Colonic mucosa (tissue), 4 donors: ENCODE measurements at regions not wholly inside any gene's neighbourhood (a gene's known extent, or its start where the extent isn't known, plus 50 kb on each side); places are given as distances from the start of the nearest gene placed in this dataset.

Experiments used
- DNase-seq: peaks from one replicate; pipeline ENCODE4 v3.0.0-alpha.2; 2020
- H3K27ac ChIP-seq: fragments of 200-600 bp; one replicate; pipeline ENCODE4 v1.8.0; 2021
- H3K27me3 ChIP-seq: fragments of 200-600 bp; one replicate; pipeline ENCODE4 v1.8.0; 2021
- H3K36me3 ChIP-seq: fragments of 200-600 bp; one replicate; pipeline ENCODE4 v1.8.0; 2021
- H3K4me1 ChIP-seq: fragments of 200-600 bp; one replicate; pipeline ENCODE4 v1.8.0; 2021; ENCODE audit warnings: mild to moderate bottlenecking
- H3K4me3 ChIP-seq: fragments of 200-600 bp; one replicate; pipeline ENCODE4 v1.8.0; 2021
- H3K9ac ChIP-seq, 2 donors: one replicate each; pipeline ENCODE4 v1.7.0; 2013; ENCODE audit warnings: control low read depth in 2 of 2, low read depth in 2 of 2, low read length in 2 of 2
- H3K9me3 ChIP-seq: fragments of 200-600 bp; one replicate; pipeline ENCODE4 v1.8.0; 2021
- CTCF ChIP-seq: fragments of 200-600 bp; IDR thresholded peaks from one replicate; pipeline ENCODE4 v1.8.0; 2022; ENCODE audit warnings: antibody characterized with exemption, mild to moderate bottlenecking
- intact Hi-C: fragments of 100-400 bp; cut with DNase I; formaldehyde crosslinking; loops from one replicate; pipeline ENCODE4 v1.14.1; 2022
- donor health status: healthy.
- donor health status: DM: no; HTN: no; CAD: no.
- donor health status: DM: no; HTN: no; CAD: no.

GRCh38 chr3:976006-976405, 116.8 kb upstream of the CNTN6 start:
- H3K4me3 ChIP-seq: no peak overlapping the region
- intact Hi-C loops: no loop called here
- H3K27ac ChIP-seq: no peak overlapping the region
- no peaks in the 10 kb centered on the region for H3K27me3 ChIP-seq
- H3K36me3 ChIP-seq: no peaks in the 10 kb centered on the region
- H3K4me1 ChIP-seq: no peaks in the 10 kb centered on the region
- no peaks in the 10 kb centered on the region for H3K9me3 ChIP-seq
- no peak for TF ChIP-seq CTCF
- DNase-seq: no peak
- no peak overlapping the region for H3K9ac ChIP-seq

- Histone ChIP-seq H3K4me3 (no peak overlapping the region), H3K36me3 (no peaks in the 10 kb centered on the region), H3K4me1 (no peaks in the 10 kb centered on the region), H3K27ac (no peak overlapping the region), H3K9me3 (no peaks in the 10 kb centered on the region), H3K9ac (no peak overlapping the region), H3K27me3 (no peaks in the 10 kb centered on the region)
- intact Hi-C loops: no loop called here
- TF ChIP-seq CTCF: no peak
- no peak for DNase-seq
These were observed 111.7 kb upstream of the CNTN6 start for GRCh38 chr3:981156-981555.

- TF ChIP-seq CTCF: no peak
- Histone ChIP-seq H3K9me3 (no peaks in the 10 kb centered on the region), H3K9ac (no peak overlapping the region), H3K36me3 (no peaks in the 10 kb centered on the region), H3K4me3 (no peak overlapping the region), H3K4me1 (no peaks in the 10 kb centered on the region), H3K27me3 (no peaks in the 10 kb centered on the region), H3K27ac (no peak overlapping the region)
- intact Hi-C loops: no loop called here
- no peak for DNase-seq
These were observed 104.0 kb upstream of the CNTN6 start for GRCh38 chr3:988785-989184.

- no peak for DNase-seq
- TF ChIP-seq CTCF: no peak
- H3K27me3 ChIP-seq: no peaks in the 10 kb centered on the region
- no peaks in the 10 kb centered on the region for H3K36me3 ChIP-seq
- H3K9me3 ChIP-seq: no peaks in the 10 kb centered on the region
- H3K27ac ChIP-seq: no peak overlapping the region
- H3K9ac ChIP-seq: no peak overlapping the region
- no peaks in the 10 kb centered on the region for H3K4me1 ChIP-seq
- no peak overlapping the region for H3K4me3 ChIP-seq
- intact Hi-C loops: no loop called here
These were observed 100.0 kb upstream of the CNTN6 start for GRCh38 chr3:992871-993270.

GRCh38 chr3:1002010-1002409, 90.8 kb upstream of the CNTN6 start:
- no peaks in the 10 kb centered on the region for H3K27me3 ChIP-seq
- no peaks in the 10 kb centered on the region for H3K36me3 ChIP-seq
- intact Hi-C loops: no loop called here
- H3K4me1 ChIP-seq: no peaks in the 10 kb centered on the region
- no peak overlapping the region for H3K4me3 ChIP-seq
- no peak overlapping the region for H3K9ac ChIP-seq
- H3K9me3 ChIP-seq: no peaks in the 10 kb centered on the region
- DNase-seq: no peak
- H3K27ac ChIP-seq: no peak overlapping the region
- no peak for TF ChIP-seq CTCF

- Histone ChIP-seq H3K27ac (no peak overlapping the region), H3K27me3 (no peaks in the 10 kb centered on the region), H3K9ac (no peak overlapping the region), H3K9me3 (no peaks in the 10 kb centered on the region), H3K4me3 (no peak overlapping the region), H3K36me3 (no peaks in the 10 kb centered on the region), H3K4me1 (no peaks in the 10 kb centered on the region)
- no peak for DNase-seq
- intact Hi-C loops: no loop called here
- TF ChIP-seq CTCF: no peak
These were observed 85.0 kb upstream of the CNTN6 start for GRCh38 chr3:1007866-1008265.
